GM18951 (cell line): ENCODE measurements at regions not wholly inside any gene's neighbourhood (a gene's known extent, or its start where the extent isn't known, plus 50 kb on each side); places are given as distances from the start of the nearest gene placed in this dataset.

Experiments
- POLR2A ChIP-seq: IDR thresholded peaks from 4 replicates; pipeline ENCODE4 v1.6.1; 2011; ENCODE audit warnings: mild to moderate bottlenecking; ENCODE audit not compliant: insufficient read length, insufficient read depth; ENCODE audit errors: extremely low read depth
- in situ Hi-C: fragments of 300-500 bp; cut with MboI; formaldehyde crosslinking; loops from one replicate; pipeline ENCODE4 v1.12.0; 2022; ENCODE audit warnings: low sequenced_read_pairs, mixed read lengths, inconsistent platforms; ENCODE audit not compliant: unreplicated experiment

DNA sequence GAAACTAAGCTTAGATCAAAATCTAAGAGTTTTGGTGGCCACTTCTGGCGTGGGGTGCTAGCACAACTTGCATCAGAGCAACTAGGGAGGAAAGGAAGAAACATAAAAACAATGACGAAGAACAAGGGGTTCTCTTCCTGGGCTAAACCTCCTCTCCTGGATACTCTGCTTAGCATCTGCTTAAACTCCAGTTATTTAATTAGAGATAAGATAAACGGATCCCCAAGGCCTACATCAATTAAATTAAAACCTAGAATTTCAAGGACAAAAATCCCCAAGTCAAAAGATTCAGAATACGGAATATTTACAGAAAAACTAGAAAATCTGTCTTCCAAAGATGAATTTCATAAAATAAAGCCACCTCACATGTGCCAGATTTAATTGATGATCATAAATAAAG is 281.9 kb downstream of the SHOX2 start:
- TF ChIP-seq POLR2A: no peak
- in situ Hi-C loops: no loop called here

DNA sequence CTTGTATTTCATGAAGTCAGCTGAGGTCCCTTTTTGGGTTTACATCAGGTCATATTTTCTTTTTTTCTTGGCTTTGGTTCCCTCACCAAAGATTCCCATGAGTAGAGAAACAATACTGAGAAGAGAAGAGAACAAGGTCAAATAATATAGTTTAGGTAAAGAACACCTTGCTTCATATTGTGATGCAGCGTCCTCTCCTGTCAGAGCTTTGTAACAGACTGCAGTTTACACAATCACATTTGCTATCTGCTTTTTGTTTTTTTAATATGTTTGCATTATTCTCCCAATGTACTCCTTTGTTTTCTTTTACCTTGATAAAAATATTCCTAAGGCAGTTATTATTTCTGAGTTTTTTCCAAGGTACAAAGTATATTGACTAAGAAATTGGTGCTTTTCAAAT is 283.2 kb downstream of the SHOX2 start:
- in situ Hi-C loops: no loop called here
- no peak for TF ChIP-seq POLR2A

DNA sequence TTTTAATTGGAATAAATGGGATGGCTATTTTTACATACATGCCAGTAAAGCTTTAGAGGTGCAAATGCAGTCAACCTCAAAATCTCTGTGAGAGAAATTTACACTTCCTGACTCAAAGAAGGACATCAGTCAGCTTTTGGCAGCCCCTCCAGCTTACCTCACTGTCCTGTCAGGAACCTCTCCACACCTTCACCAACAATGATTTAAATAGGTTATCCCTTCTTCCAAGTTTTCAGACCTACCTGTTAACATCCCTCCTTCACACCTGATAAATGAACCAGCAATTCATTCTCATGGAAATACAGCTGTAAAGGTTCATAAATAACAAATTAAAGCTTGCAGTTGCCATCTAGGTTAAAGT is 286.1 kb downstream of the SHOX2 start:
- in situ Hi-C loops: no loop called here
- TF ChIP-seq POLR2A: no peak

DNA sequence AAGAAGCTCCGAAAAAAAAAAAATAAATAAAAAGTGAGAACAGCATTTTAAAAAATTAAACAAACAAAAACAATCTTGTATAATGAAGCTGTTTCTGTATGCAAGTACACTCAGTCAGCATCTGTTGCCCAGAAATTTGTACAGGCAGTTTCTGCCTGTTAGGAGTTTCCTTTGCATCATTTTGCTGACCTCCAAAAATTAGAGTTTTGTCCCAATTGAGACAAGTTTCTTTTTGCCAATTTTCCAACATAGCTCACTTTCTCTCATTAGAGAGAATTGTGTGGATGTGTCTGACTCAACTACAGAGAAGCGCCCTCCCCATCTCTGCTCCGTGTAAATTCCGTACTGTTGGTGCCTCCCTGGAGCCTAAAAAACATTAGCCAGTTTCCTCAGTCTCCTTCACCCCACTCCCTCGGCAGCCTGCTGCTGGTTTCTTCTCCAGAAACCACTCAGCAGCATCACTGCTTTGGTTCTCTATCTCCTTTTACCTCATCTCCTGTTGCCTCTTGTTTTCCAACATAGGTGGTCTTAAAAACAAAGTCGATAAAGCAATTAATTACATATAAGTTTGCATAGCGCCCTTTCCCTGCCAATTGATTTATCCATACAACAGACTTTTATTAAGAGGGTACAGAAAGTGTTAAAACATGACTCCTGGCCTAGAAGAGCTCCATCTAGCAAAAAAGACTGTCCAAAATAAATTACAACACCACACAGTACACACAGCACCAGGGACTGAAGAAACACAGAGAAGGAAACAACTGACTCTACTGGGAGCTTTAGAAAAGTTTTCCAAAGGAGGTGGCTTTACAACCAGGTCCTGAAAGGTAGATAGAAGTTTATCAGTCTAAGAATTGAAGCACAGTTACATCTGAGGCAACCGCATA is 286.7 kb downstream of the SHOX2 start:
- in situ Hi-C loops: no loop called here

DNA sequence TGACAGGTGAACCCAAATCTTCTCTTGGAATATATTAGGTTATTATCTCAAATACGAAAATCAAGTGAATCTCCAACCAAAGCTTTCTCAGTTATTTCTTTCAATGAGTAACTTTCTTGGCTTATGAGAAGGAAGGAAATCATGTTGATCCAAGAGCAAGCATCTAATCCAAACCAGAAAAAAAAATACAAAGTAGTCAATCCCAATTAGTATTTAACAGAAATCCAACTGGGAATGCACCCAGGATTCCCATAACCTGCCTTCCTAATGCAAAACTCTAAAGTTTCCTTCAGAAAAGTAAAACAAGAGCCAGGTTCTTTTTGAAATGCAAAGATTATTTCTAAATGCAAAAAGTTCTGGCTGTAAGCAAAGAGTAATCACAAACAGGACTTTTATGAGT is 289.3 kb downstream of the SHOX2 start:
- in situ Hi-C loops: no loop called here
- TF ChIP-seq POLR2A: no peak

More for the DNA sequence above, 286.7 kb downstream of the SHOX2 start:
- TF ChIP-seq POLR2A: no peak

DNA sequence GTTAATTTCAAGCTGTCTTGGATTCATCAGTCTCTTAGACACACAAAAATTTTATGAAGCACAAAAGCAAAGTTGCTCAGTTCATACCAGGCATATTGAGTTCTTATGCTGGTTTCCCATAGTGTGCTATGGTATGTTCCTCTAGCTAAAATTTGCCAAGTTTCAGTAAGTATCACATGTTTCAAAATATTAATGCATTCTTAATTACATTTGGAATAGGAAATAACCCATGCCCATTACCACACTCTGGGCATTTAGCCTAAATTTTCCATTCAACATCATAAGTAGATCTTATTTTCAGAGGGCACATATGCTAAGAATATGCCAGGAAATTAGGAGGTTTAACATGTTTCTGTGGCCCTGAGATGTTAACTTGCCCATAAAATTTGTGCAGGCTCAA is 289.9 kb downstream of the SHOX2 start:
- in situ Hi-C loops: no loop called here
- no peak for TF ChIP-seq POLR2A

DNA sequence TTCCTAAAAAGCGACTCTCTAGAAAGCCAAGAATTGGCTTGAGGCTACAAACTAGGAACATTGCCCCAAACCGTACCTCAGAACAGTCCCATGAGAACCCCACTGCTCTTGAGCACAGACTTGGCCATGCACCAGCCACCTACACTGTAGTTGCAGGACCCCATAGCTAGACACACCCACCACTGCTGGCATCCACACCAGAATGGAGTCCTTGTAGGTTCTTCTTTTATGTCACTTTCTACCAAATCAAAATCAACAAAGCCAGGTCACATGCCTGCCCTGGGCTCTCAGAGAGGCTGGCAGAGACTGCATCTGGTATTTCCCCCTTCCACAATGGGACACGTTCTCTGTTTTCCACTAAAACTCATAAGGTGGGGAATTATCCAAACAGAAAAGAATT is 290.5 kb downstream of the SHOX2 start:
- TF ChIP-seq POLR2A: no peak
- in situ Hi-C loops: no loop called here

DNA sequence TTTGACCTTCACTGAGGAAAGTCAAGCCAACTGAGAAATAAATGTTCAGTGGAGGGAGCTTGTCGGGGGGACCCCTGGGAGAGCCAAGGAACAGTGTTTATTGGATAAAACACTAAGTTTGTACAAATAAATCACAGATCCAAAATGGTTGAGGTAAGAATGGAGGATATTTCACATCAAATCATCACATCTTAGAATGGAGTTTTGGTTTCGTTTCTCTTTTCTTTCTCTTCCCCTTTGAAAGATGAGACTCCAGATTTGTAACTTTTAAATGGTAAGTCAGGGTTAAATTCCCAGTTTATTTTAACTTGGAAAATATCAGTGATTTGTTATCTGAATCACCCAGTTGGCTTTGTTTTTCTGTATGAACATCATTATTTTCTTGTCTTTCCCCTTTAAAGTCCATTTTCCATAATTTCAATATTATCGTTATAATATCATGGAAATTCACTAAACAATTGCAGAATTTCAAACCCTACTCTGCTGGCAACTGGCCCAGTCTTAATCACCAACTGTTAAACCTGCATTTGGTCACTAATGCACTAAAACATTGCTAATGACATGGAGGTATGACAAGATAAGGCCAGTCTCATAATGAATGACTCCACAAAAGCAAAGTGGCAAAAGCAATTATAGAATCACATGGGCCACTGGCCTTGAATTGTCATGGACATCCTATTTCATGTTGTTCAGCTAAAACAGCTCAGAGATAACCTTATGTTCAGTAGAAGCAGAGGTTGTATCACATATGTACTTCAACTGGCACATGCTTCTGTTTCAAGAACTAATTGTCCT is 295.1 kb downstream of the SHOX2 start:
- TF ChIP-seq POLR2A: no peak
- in situ Hi-C loops: no loop called here

DNA sequence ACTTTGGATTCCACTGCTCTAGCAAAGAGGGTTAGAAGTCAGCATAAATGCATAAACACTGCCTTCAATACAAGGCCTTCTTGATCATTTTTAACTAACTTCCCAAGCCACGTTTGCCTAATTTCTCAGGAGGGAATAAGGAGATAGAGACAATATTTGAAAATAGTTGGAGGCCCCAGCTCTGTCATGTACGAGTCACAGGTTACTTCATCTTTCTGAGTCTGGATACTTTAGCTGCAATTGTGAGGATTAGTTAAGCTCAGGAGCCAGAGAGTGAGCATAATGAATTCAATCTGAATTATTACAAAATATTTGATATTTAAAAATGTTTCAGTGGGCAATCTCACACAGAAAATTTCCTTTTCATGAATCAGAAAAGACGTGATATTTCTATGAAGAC is 298.9 kb downstream of the SHOX2 start:
- in situ Hi-C loops: no loop called here
- TF ChIP-seq POLR2A: no peak

DNA sequence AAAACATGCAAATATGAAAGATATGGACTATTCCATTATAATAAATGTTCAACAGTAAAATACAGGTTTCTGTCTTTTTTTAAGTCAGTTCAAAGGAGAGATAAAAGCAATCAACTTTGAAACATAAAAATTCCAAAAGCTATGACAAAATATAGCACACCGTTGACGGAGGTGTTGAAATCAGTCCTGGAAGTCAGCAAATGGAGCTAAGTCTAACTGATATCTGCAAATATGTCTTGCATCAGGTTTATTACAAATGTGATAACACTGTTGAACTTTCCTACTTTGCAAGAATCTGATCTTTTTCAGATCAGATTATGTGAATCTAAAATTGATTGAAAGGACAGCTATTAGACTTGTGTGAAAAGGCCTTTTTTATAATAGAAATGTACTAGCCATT is 300.7 kb downstream of the SHOX2 start:
- no peak for TF ChIP-seq POLR2A
- in situ Hi-C loops: no loop called here

DNA sequence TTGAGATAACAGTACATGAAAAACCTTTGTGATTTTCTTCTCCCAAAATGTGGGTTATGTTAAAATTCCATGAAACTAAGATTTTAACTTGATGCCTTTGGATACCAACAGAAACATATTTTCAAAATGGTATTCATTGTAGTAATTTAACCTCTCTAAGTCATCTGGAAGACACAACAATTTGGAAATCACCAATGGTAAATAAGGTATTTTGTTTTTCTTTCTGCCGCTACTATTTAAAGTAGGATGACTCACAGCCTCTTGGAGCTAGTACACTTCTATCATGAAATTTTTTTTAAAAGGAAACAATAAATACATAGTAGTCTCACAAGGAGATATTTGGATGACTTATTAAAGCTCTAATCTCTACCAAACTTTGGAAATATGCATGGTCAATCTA is 291.6 kb upstream of the VEPH1 start:
- TF ChIP-seq POLR2A: no peak
- in situ Hi-C loops: no loop called here

DNA sequence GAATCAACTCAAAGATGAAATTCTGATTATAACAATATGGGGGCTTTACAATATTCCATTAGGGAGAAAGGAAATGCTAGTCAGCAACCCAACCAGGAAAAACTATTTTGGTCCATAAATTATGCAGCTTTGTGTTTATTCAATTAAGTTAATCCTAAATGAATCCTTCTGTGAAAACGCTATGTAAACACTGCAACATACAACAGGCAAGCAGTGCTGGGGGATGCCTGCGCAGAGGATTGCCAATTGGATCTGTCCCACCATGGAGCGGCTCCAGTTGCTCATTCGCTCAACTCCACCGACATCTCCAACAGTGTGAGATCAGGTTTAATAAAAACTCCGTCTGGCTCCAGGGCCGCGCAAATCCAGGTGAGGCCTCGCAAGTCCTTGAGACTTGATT is 290.5 kb upstream of the VEPH1 start:
- in situ Hi-C loops: no loop called here

DNA sequence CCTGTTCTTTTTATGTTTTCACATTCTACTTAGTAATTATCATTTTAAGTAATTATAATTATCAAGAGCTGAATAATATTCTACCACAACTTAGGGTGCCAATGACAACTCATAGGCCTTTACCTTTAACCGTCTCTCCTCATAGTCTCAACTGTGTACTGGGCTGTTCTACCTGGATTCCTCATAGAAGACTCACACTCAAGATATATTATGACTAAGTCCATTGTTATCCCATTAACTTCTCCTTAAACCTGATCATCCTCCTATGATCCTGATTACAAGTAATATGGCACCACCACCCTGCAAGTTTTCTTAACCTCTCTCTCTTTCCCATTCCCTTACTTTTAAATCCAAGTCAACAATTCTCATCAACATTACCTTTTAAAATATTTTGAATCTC is 285.9 kb upstream of the VEPH1 start:
- in situ Hi-C loops: no loop called here
- no peak for TF ChIP-seq POLR2A

More for the DNA sequence above, 290.5 kb upstream of the VEPH1 start:
- TF ChIP-seq POLR2A: no peak

DNA sequence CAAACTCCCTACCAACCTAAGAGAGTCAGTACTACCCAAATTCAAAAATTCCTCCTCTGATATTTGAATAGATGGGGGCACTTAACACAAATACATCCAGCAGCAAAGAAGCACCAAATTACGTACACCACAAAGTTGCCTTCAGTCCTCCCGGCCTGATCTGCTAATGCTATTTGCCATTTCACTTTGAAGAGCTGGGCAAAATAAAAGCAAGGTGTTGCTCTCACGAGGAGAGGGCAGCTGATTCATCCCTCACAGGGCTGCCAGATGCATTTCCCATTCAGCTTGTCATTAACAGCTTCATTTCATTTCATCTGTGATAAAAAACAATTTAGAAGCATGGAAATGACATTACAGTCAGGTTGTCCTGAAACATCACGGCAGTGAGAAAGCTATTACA is 283.4 kb upstream of the VEPH1 start:
- in situ Hi-C loops: no loop called here
- no peak for TF ChIP-seq POLR2A
